HL-60 (cell line): ENCODE measurements at regions not wholly inside any gene's neighbourhood (a gene's known extent, or its start where the extent isn't known, plus 50 kb on each side); places are given as distances from the start of the nearest gene placed in this dataset.

Source experiments
- DNase-seq, 2 experiments: peaks; one replicate each; pipeline ENCODE4 v3.0.0-alpha.2; 2010 to 2020; ENCODE audit warnings: low read depth in 1 of 2, low spot score in 1 of 2
- H3K27ac ChIP-seq: fragments of 250-450 bp; sonication (Bioruptor Pico); replicated peaks from 2 replicates; pipeline ENCODE4 v1.5.1; 2020; ENCODE audit warnings: mild to moderate bottlenecking, moderate library complexity
- H3K27me3 ChIP-seq: fragments of 250-450 bp; sonication (Bioruptor Pico); 2 replicates; pipeline ENCODE4 v1.5.1; 2021; ENCODE audit warnings: mild to moderate bottlenecking, moderate library complexity; ENCODE audit not compliant: insufficient read depth, poor library complexity, severe bottlenecking
- H3K4me3 ChIP-seq: replicated peaks from 2 replicates; pipeline ENCODE4 v1.5.1; 2011; ENCODE audit warnings: mild to moderate bottlenecking, control low read depth, low read length; ENCODE audit not compliant: insufficient read depth
- CTCF ChIP-seq: IDR thresholded peaks from one replicate; pipeline ENCODE4 v1.5.1; 2011; ENCODE audit warnings: low read length, control low read depth, inconsistent platforms; ENCODE audit not compliant: insufficient read depth
- GABPA ChIP-seq: IDR thresholded peaks from 2 replicates; pipeline ENCODE4 v1.6.1; 2012; ENCODE audit warnings: low read depth
- POLR2AphosphoS5 ChIP-seq: IDR thresholded peaks from 2 replicates; pipeline ENCODE4 v1.6.1; 2012; ENCODE audit warnings: low read depth
- SPI1 ChIP-seq: IDR thresholded peaks from 2 replicates; pipeline ENCODE4 v1.6.1; 2012; ENCODE audit warnings: low read depth, mild to moderate bottlenecking, borderline replicate concordance
- TF ChIP-seq, protein P1 (sequence below): IDR thresholded peaks from 2 replicates; pipeline ENCODE4 v1.6.1; 2012; ENCODE audit warnings: low read depth; ENCODE audit not compliant: insufficient replicate concordance

DNA sequence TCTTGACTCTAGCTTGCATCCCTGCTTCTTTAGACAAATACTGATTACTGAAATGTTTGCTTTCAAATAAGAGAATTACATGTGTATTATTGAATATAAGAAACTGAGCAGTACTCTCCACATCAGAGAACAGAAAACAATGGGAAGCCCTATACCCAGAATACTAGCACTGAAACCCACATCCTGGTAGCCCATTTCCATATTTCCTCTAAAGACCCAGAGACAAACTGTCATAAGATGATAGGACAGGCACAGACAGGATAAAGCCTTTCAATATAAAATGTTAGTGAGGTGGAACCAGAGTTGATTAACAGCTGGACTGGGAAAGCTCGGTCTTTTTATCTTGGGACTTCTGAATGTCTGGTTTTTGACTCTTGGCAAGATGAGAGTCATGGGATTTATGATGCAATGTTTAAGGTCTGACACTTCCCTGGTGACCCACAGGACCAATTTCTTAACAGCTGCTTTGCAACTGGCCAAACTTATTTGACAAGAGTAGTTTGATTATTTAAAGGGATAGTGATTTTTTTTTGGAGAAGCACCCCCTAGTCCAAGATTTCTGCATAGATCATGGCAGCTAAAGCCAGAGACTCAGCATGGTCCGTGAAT is 166.9 kb upstream of the ATXN7L3B start:
- TF ChIP-seq SPI1 (no peak), GABPA (no peak), POLR2AphosphoS5 (no peak), CTCF (no peak)
- TF ChIP-seq, protein P1, sequence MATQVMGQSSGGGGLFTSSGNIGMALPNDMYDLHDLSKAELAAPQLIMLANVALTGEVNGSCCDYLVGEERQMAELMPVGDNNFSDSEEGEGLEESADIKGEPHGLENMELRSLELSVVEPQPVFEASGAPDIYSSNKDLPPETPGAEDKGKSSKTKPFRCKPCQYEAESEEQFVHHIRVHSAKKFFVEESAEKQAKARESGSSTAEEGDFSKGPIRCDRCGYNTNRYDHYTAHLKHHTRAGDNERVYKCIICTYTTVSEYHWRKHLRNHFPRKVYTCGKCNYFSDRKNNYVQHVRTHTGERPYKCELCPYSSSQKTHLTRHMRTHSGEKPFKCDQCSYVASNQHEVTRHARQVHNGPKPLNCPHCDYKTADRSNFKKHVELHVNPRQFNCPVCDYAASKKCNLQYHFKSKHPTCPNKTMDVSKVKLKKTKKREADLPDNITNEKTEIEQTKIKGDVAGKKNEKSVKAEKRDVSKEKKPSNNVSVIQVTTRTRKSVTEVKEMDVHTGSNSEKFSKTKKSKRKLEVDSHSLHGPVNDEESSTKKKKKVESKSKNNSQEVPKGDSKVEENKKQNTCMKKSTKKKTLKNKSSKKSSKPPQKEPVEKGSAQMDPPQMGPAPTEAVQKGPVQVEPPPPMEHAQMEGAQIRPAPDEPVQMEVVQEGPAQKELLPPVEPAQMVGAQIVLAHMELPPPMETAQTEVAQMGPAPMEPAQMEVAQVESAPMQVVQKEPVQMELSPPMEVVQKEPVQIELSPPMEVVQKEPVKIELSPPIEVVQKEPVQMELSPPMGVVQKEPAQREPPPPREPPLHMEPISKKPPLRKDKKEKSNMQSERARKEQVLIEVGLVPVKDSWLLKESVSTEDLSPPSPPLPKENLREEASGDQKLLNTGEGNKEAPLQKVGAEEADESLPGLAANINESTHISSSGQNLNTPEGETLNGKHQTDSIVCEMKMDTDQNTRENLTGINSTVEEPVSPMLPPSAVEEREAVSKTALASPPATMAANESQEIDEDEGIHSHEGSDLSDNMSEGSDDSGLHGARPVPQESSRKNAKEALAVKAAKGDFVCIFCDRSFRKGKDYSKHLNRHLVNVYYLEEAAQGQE = no peak
- no peaks in the 10 kb centered on the region for H3K27me3 ChIP-seq
- DNase-seq = no peak
- no peak overlapping the region for H3K4me3 ChIP-seq
- H3K27ac ChIP-seq = no peak overlapping the region

GRCh38 chr12:74379114-74379513 is 158.5 kb upstream of the ATXN7L3B start:
- no peak for DNase-seq
- Histone ChIP-seq H3K27ac (no peak overlapping the region), H3K4me3 (no peak overlapping the region), H3K27me3 (no peaks in the 10 kb centered on the region)
- TF ChIP-seq GABPA (no peak), POLR2AphosphoS5 (no peak), CTCF (no peak), SPI1 (no peak)
- TF ChIP-seq, protein P1 = no peak

GRCh38 chr12:74381958-74382357 is 155.7 kb upstream of the ATXN7L3B start:
- H3K27ac ChIP-seq = no peak overlapping the region
- DNase-seq = no peak
- H3K27me3 ChIP-seq = no peaks in the 10 kb centered on the region
- no peak overlapping the region for H3K4me3 ChIP-seq
- no peak for TF ChIP-seq POLR2AphosphoS5

DNA sequence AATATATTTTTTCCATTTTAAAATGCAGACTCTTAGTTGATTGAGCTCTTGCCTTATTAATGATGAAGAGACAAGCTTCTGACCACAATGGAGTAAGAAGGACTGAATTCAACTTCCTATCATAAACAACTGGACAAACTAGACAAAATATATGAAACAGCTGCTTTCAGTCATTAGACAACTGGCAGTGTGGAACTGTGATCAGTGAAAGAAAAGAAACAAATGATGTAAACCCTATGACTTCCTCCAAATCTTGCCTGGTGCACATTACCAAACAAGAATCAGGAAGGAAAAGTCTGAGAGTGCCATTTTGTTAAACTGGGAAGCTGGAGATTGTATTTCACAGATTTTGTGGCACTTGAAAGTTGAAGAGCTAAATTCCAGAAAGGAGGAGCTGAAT is 154.7 kb upstream of the ATXN7L3B start:
- H3K27ac ChIP-seq = no peak overlapping the region
- H3K4me3 ChIP-seq = no peak overlapping the region
- DNase-seq = no peak
- TF ChIP-seq, protein P1 = no peak
- no peak for TF ChIP-seq POLR2AphosphoS5
- TF ChIP-seq CTCF = no peak
- no peak for TF ChIP-seq GABPA
- no peak for TF ChIP-seq SPI1
- H3K27me3 ChIP-seq = no peaks in the 10 kb centered on the region
